ENCODE measurements at regions not wholly inside any gene's neighbourhood (a gene's known extent, or its start where the extent isn't known, plus 50 kb on each side); places are given as distances from the start of the nearest gene placed in this dataset.

- H3K27ac ChIP-seq (ENCODE audit: insufficient read depth, low read depth, low read length): no peak overlapping the region
- H3K9me1 ChIP-seq (replicated peaks; ENCODE audit: control insufficient read depth, extremely low read depth, insufficient read depth, low read length): no peaks in the 10 kb centered on the region
- no TSS peak for BruUV-seq (replicated peaks)
- no peak overlapping the region for H3K9ac ChIP-seq (replicated peaks; ENCODE audit: extremely low read depth, insufficient read depth, low read length)
- no peak overlapping the region for H2AFZ ChIP-seq (ENCODE audit: low read depth, low read length)
- H3K4me3 ChIP-seq (replicated peaks in 1 of 3; ENCODE audit: insufficient read depth in 1 of 3, low read depth in 1 of 3, low read length in 3 of 3): no peak overlapping the region
- POLR2A ChIA-PET: no interaction called here
- TF ChIP-seq GATA2 (IDR thresholded peaks at IDR 0.05; ENCODE audit: insufficient read depth, insufficient read length, low read depth, low read length) (no peak), FOS (IDR thresholded peaks at IDR 0.05; ENCODE audit: borderline replicate concordance, insufficient read depth, low read length) (no peak), POLR2AphosphoS5 (IDR thresholded peaks at IDR 0.05; ENCODE audit: insufficient read depth, low read depth, low read length) (no peak), CTCF (IDR thresholded peaks at IDR 0.05; ENCODE audit: extremely low read depth in 1 of 2, insufficient read depth in 1 of 2, low read depth in 1 of 2, low read length in 2 of 2) (no peak), JUN (IDR thresholded peaks at IDR 0.05; ENCODE audit: borderline replicate concordance, insufficient read depth, insufficient read length, low read depth) (no peak), EZH2 (IDR thresholded peaks at IDR 0.05; ENCODE audit: borderline replicate concordance, low read depth, low read length, severe bottlenecking) (no peak), MYC (IDR thresholded peaks at IDR 0.05; ENCODE audit: low read depth, low read length) (no peak), POLR2A (IDR thresholded peaks at IDR 0.05; ENCODE audit: low read depth, low read length) (no peak)
- TF ChIP-seq, protein P1, sequence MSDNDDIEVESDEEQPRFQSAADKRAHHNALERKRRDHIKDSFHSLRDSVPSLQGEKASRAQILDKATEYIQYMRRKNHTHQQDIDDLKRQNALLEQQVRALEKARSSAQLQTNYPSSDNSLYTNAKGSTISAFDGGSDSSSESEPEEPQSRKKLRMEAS (IDR thresholded peaks at IDR 0.05; ENCODE audit: insufficient read depth, insufficient read length): no peak
- FAIRE-seq: no peak
- H3K27me3 ChIP-seq (ENCODE audit: control insufficient read depth in 2 of 2, insufficient read depth in 2 of 2, low read length in 2 of 2): peaks cover 2 to 9% of the 10 kb centered on the region in 2 experiments
- CTCF ChIA-PET: interaction anchor here (0.6 to 2.6 kb wide), 15 partner anchors 9 to 891 kb away, joined by 3 to 13 read pairs (median 4); no protein-coding TSS in a partner anchor
- no peaks in the 10 kb centered on the region for H3K79me2 ChIP-seq (ENCODE audit: control insufficient read depth, insufficient read depth, low read length)
- dilution Hi-C loops (cut with MboI; ENCODE audit: extremely low pct_ligation_motif_present, low sequenced_read_pairs) (no loop called here), intact Hi-C loops (cut with micrococcal nuclease) (no loop called here)
- H3K4me2 ChIP-seq (ENCODE audit: insufficient read depth, low read length): no peak overlapping the region
- H3K36me3 ChIP-seq (ENCODE audit: control insufficient read depth in 2 of 2, extremely low read depth in 1 of 2, insufficient read depth in 2 of 2, low read length in 2 of 2): no peaks in the 10 kb centered on the region
- H3K4me1 ChIP-seq (ENCODE audit: control insufficient read depth, extremely low read depth, insufficient read depth, low read length): peaks cover 2% of the 10 kb centered on the region
- no peaks in the 10 kb centered on the region for H4K20me1 ChIP-seq (replicated peaks; ENCODE audit: control insufficient read depth, extremely low read depth, insufficient read depth, low read length)
- H3K9me3 ChIP-seq (replicated peaks; ENCODE audit: control insufficient read depth, insufficient read depth, low read length): no peaks in the 10 kb centered on the region
- peak; percentile 46 for DNase-seq (ENCODE audit: low read depth, low spot score)
These were observed 620.6 kb upstream of the ANKRD30A start for GRCh38 chr10:36504758-36505157.

Data from endothelial cell of umbilical vein (primary cell).